HCT116 (cell line): ENCODE measurements at regions not wholly inside any gene's neighbourhood (a gene's known extent, or its start where the extent isn't known, plus 50 kb on each side); places are given as distances from the start of the nearest gene placed in this dataset.

Experiments
- ATAC-seq: fragments of 200-7000 bp; cut with Tn5 transposase; 2 replicates; pipeline ENCODE4 v1.9.1; 2020; ENCODE audit warnings: mild to moderate bottlenecking, moderate library complexity
- BruUV-seq: library from RNA; stranded (reverse); fragments of 400-500 nt; replicated peaks from 2 replicates; lab custom pipeline; 2021; lab: Mats Ljungman, UMichigan
- CTCF ChIA-PET: fragments of 300-600 bp; sonication (Branson Sonifier 250); formaldehyde crosslinking; loops from one replicate; lab custom pipeline; 2021; ENCODE audit warnings: antibody characterized with exemption; lab: Charles Lee
- POLR2A ChIA-PET: fragments of 300-600, 350-600 bp; sonication (Branson Sonifier 250); formaldehyde crosslinking; loops from one replicate; lab custom pipeline; 2021; ENCODE audit warnings: antibody characterized with exemption; lab: Charles Lee
- RAD21 ChIA-PET, 2 experiments: fragments of 300-600 bp; sonication (Branson Sonifier 250); formaldehyde crosslinking; loops; one replicate each; lab custom pipeline; 2023; ENCODE audit warnings: low total read pairs in 2 of 2; ENCODE audit not compliant: uncharacterized antibody in 2 of 2, unreplicated experiment in 2 of 2, low non-redundant PET in 1 of 2; lab: Charles Lee
- DNase-seq: peaks from one replicate; pipeline ENCODE4 v3.0.0-alpha.2; 2010; ENCODE audit warnings: low read depth, low spot score
- H2AFZ ChIP-seq: fragments of 200-600 bp; shearing (Covaris generic), sonication (generic); 2 replicates; pipeline ENCODE4 v1.6.1; 2017; ENCODE audit warnings: low read depth, mixed run types, mixed read lengths, antibody characterized with exemption, low read length; ENCODE audit not compliant: poor library complexity, severe bottlenecking
- H3K27ac ChIP-seq: 2 replicates; pipeline ENCODE4 v1.5.1; 2012; ENCODE audit warnings: low read depth, low read length
- H3K27me3 ChIP-seq: fragments of 200-600 bp; sonication (generic); 2 replicates; pipeline ENCODE4 v1.6.1; 2016; ENCODE audit warnings: mixed run types, low read length, mixed read lengths; ENCODE audit not compliant: insufficient read depth
- H3K36me3 ChIP-seq, 2 experiments: fragments of 200-500 bp in 1 of 2; fragments of 200-600 bp in 1 of 2; sonication (Bioruptor generic) in 1 of 2; sonication (generic) in 1 of 2; 2 replicates each; pipeline versions ENCODE4 v1.5.1 to v1.6.1; 2014 to 2016; ENCODE audit warnings: low read length in 2 of 2, inconsistent platforms in 1 of 2, mixed read lengths in 1 of 2, mixed run types in 1 of 2; ENCODE audit not compliant: insufficient read depth in 2 of 2, control insufficient read depth in 1 of 2
- H3K4me1 ChIP-seq, 2 experiments: fragments of 200-600 bp in 1 of 2; sonication (generic) in 1 of 2; 2 replicates each; pipeline versions ENCODE4 v1.5.1 to v1.6.1; 2012 to 2017; ENCODE audit warnings: low read length in 2 of 2, inconsistent platforms in 1 of 2, mild to moderate bottlenecking in 1 of 2, mixed read lengths in 1 of 2, mixed run types in 1 of 2, moderate library complexity in 1 of 2; ENCODE audit not compliant: insufficient read depth in 2 of 2, control insufficient read depth in 1 of 2
- H3K4me2 ChIP-seq: fragments of 200-600 bp; sonication (generic); 2 replicates; pipeline ENCODE4 v1.6.1; 2017; ENCODE audit warnings: mixed run types, low read length, mixed read lengths
- H3K4me3 ChIP-seq, 2 experiments: fragments of 200-600 bp in 1 of 2; sonication (generic) in 1 of 2; replicated peaks in 1 of 2; 2 replicates each; pipeline ENCODE4 v1.5.1; 2011 to 2016; ENCODE audit warnings: low read length in 2 of 2, control low read depth in 1 of 2, low read depth in 1 of 2, mild to moderate bottlenecking in 1 of 2, mixed read lengths in 1 of 2, mixed run types in 1 of 2
- H3K79me2 ChIP-seq: fragments of 200-600 bp; sonication (generic); 2 replicates; pipeline ENCODE4 v1.6.1; 2017; ENCODE audit warnings: mild to moderate bottlenecking, mixed run types, low read length, moderate library complexity, mixed read lengths; ENCODE audit not compliant: insufficient read depth
- H3K9ac ChIP-seq: fragments of 200-600 bp; sonication (generic); 2 replicates; pipeline ENCODE4 v1.6.1; 2016; ENCODE audit warnings: low read length, mixed read lengths
- H3K9me2 ChIP-seq: fragments of 200-600 bp; sonication (generic), shearing (Covaris generic); 2 replicates; pipeline ENCODE4 v1.6.1; 2017; ENCODE audit warnings: mixed run types, mild to moderate bottlenecking, moderate library complexity; ENCODE audit not compliant: insufficient read depth
- H3K9me3 ChIP-seq, 2 experiments: fragments of 200-500 bp in 1 of 2; fragments of 200-600 bp in 1 of 2; sonication (Bioruptor generic) in 1 of 2; sonication (generic) in 1 of 2; 2 replicates each; pipeline ENCODE4 v1.6.1; 2014 to 2017; ENCODE audit warnings: low read length in 2 of 2, mixed read lengths in 2 of 2, inconsistent platforms in 1 of 2, low read depth in 1 of 2, mild to moderate bottlenecking in 1 of 2, mixed run types in 1 of 2, moderate library complexity in 1 of 2; ENCODE audit not compliant: control insufficient read depth in 1 of 2, insufficient read depth in 1 of 2
- H4K20me1 ChIP-seq: fragments of 200-600 bp; sonication (generic), shearing (Covaris generic); 2 replicates; pipeline ENCODE4 v1.6.1; 2017; ENCODE audit warnings: mixed run types, mild to moderate bottlenecking, moderate library complexity; ENCODE audit not compliant: insufficient read depth
- CBX3 ChIP-seq: IDR thresholded peaks from 2 replicates; pipeline ENCODE4 v1.6.1; 2012; ENCODE audit warnings: low read depth
- CEBPB ChIP-seq: IDR thresholded peaks from 2 replicates; pipeline ENCODE4 v1.6.1; 2012; ENCODE audit warnings: low read depth
- EGR1 ChIP-seq: IDR thresholded peaks from 2 replicates; pipeline ENCODE4 v1.6.1; 2012; ENCODE audit warnings: low read depth
- ELF1 ChIP-seq: IDR thresholded peaks from 2 replicates; pipeline ENCODE4 v1.6.1; 2012; ENCODE audit warnings: low read depth, borderline replicate concordance
- EZH2 ChIP-seq: fragments of 200-600 bp; sonication (generic); IDR thresholded peaks from 2 replicates; pipeline ENCODE4 v1.6.1; 2017; ENCODE audit warnings: antibody characterized with exemption, mixed run types
- EZH2phosphoT487 ChIP-seq: fragments of 200-600 bp; IDR thresholded peaks from 2 replicates; pipeline ENCODE4 v1.6.1; 2018; ENCODE audit warnings: antibody characterized with exemption, borderline replicate concordance
- FOSL1 ChIP-seq: IDR thresholded peaks from 2 replicates; pipeline ENCODE4 v1.6.1; 2012; ENCODE audit warnings: low read depth
- JUND ChIP-seq: IDR thresholded peaks from 2 replicates; pipeline ENCODE4 v1.6.1; 2012
- MAX ChIP-seq: IDR thresholded peaks from 2 replicates; pipeline ENCODE4 v1.6.1; 2012
- POLR2A ChIP-seq: IDR thresholded peaks from 2 replicates; pipeline ENCODE4 v1.7.0; 2011; ENCODE audit warnings: borderline replicate concordance; ENCODE audit not compliant: insufficient read depth, insufficient read length; ENCODE audit errors: extremely low read depth
- POLR2AphosphoS5 ChIP-seq: IDR thresholded peaks from 2 replicates; pipeline ENCODE4 v1.6.1; 2011; ENCODE audit warnings: mild to moderate bottlenecking, low read depth, low read length, moderate library complexity
- SP1 ChIP-seq: IDR thresholded peaks from 2 replicates; pipeline ENCODE4 v1.6.1; 2012; ENCODE audit warnings: low read depth
- SRF ChIP-seq: IDR thresholded peaks from 2 replicates; pipeline ENCODE4 v1.6.1; 2012; ENCODE audit warnings: low read depth
- YY1 ChIP-seq: IDR thresholded peaks from 2 replicates; pipeline ENCODE4 v1.6.1; 2011; ENCODE audit warnings: low read length, low read depth, moderate library complexity, mild to moderate bottlenecking; ENCODE audit not compliant: insufficient replicate concordance; ENCODE audit errors: extremely low read depth
- ZFX ChIP-seq: fragments of 450-650 bp; IDR thresholded peaks from 2 replicates; pipeline ENCODE4 v1.6.1; 2017
- ZNF274 ChIP-seq: fragments of 200-500 bp; sonication (Bioruptor generic); IDR thresholded peaks from 2 replicates; pipeline ENCODE4 v1.6.1; 2014; ENCODE audit warnings: mild to moderate bottlenecking, low read depth, low read length, inconsistent platforms
- intact Hi-C: fragments of 100-400 bp; cut with micrococcal nuclease; formaldehyde crosslinking; loops from 2 replicates; pipeline ENCODE4 v1.10.0; 2022
- TF ChIP-seq, protein P1 (sequence below), 3 experiments: fragments of 200-600 bp in 1 of 3; sonication (generic) in 1 of 3; IDR thresholded peaks in 2 of 3; conservative IDR thresholded peaks in 1 of 3; 2 replicates each; pipeline ENCODE4 v1.5.1; 2012 to 2017; ENCODE audit warnings: low read depth in 2 of 3, low read length in 2 of 3, antibody characterized with exemption in 1 of 3, borderline replicate concordance in 1 of 3, control low read depth in 1 of 3, mild to moderate bottlenecking in 1 of 3, mixed read lengths in 1 of 3, mixed run types in 1 of 3, moderate library complexity in 1 of 3; ENCODE audit not compliant: insufficient read depth in 1 of 3
- TF ChIP-seq, protein P2 (sequence below): IDR thresholded peaks from 2 replicates; pipeline ENCODE4 v1.6.1; 2011; ENCODE audit warnings: mild to moderate bottlenecking, low read length, moderate library complexity; ENCODE audit not compliant: insufficient replicate concordance; ENCODE audit errors: extremely low read depth

GRCh38 chr9:105879181-105879580 lies 184.8 kb downstream of the TMEM38B start:
- no peak for TF ChIP-seq FOSL1
- TF ChIP-seq JUND = no peak
- TF ChIP-seq CBX3 = no peak
- TF ChIP-seq, protein P1, sequence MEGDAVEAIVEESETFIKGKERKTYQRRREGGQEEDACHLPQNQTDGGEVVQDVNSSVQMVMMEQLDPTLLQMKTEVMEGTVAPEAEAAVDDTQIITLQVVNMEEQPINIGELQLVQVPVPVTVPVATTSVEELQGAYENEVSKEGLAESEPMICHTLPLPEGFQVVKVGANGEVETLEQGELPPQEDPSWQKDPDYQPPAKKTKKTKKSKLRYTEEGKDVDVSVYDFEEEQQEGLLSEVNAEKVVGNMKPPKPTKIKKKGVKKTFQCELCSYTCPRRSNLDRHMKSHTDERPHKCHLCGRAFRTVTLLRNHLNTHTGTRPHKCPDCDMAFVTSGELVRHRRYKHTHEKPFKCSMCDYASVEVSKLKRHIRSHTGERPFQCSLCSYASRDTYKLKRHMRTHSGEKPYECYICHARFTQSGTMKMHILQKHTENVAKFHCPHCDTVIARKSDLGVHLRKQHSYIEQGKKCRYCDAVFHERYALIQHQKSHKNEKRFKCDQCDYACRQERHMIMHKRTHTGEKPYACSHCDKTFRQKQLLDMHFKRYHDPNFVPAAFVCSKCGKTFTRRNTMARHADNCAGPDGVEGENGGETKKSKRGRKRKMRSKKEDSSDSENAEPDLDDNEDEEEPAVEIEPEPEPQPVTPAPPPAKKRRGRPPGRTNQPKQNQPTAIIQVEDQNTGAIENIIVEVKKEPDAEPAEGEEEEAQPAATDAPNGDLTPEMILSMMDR (IDR thresholded peaks at IDR 0.05 in 2 of 3, conservative IDR thresholded peaks at IDR 0.05 in 1 of 3; ENCODE audit: borderline replicate concordance in 1 of 3, insufficient read depth in 1 of 3, low read depth in 2 of 3, low read length in 2 of 3) = no peak
- no peak for TF ChIP-seq ZNF274
- no peak for TF ChIP-seq SP1
- TF ChIP-seq POLR2A = no peak
- TF ChIP-seq SRF = no peak
- no peak for TF ChIP-seq EGR1
- ChIA-PET RAD21 (no interaction called here), POLR2A (no interaction called here), CTCF (interaction anchor here (1.3 kb wide), 1 partner anchor 38 kb away, joined by 3 read pairs; no protein-coding TSS in a partner anchor)
- no peak for ATAC-seq
- Histone ChIP-seq H3K9ac (no peak overlapping the region), H3K4me1 (no peaks in the 10 kb centered on the region), H4K20me1 (no peaks in the 10 kb centered on the region), H3K9me3 (no peaks in the 10 kb centered on the region), H3K4me3 (no peak overlapping the region), H3K79me2 (no peaks in the 10 kb centered on the region), H3K27ac (no peak overlapping the region), H3K9me2 (no peaks in the 10 kb centered on the region), H2AFZ (no peak overlapping the region), H3K27me3 (no peaks in the 10 kb centered on the region), H3K36me3 (no peaks in the 10 kb centered on the region), H3K4me2 (no peak overlapping the region)
- DNase-seq = no peak
- intact Hi-C loops = no loop called here
- no TSS peak for BruUV-seq

GRCh38 chr9:105880517-105880916 lies 186.2 kb downstream of the TMEM38B start:
- Histone ChIP-seq H3K79me2 (no peaks in the 10 kb centered on the region), H3K36me3 (no peaks in the 10 kb centered on the region), H3K9me2 (no peaks in the 10 kb centered on the region), H2AFZ (no peak overlapping the region), H3K9me3 (no peaks in the 10 kb centered on the region), H3K27me3 (no peaks in the 10 kb centered on the region), H3K4me1 (no peaks in the 10 kb centered on the region), H3K4me2 (no peak overlapping the region), H3K9ac (no peak overlapping the region), H4K20me1 (no peaks in the 10 kb centered on the region), H3K4me3 (no peak overlapping the region), H3K27ac (no peak overlapping the region)
- ChIA-PET RAD21 (no interaction called here), CTCF (interaction anchor here (2.8 kb wide), 1 partner anchor 38 kb away, joined by 24 read pairs; no protein-coding TSS in a partner anchor), POLR2A (interaction anchor here (0.6 kb wide), 1 partner anchor 1307 kb away, joined by 3 read pairs; no protein-coding TSS in a partner anchor)
- intact Hi-C loops = loop anchor here (2.0 to 5.0 kb wide), 2 partner anchors 272 to 453 kb away; no protein-coding TSS in a partner anchor
- ATAC-seq (no peak), DNase-seq (no peak)
- no TSS peak for BruUV-seq
- TF ChIP-seq EZH2phosphoT487 = no peak
- no peak for TF ChIP-seq EZH2
- TF ChIP-seq ZNF274 = no peak
- no peak for TF ChIP-seq MAX
- TF ChIP-seq CEBPB = no peak
- no peak for TF ChIP-seq ZFX
- TF ChIP-seq EGR1 = no peak
- TF ChIP-seq ELF1 = no peak
- TF ChIP-seq, protein P2, sequence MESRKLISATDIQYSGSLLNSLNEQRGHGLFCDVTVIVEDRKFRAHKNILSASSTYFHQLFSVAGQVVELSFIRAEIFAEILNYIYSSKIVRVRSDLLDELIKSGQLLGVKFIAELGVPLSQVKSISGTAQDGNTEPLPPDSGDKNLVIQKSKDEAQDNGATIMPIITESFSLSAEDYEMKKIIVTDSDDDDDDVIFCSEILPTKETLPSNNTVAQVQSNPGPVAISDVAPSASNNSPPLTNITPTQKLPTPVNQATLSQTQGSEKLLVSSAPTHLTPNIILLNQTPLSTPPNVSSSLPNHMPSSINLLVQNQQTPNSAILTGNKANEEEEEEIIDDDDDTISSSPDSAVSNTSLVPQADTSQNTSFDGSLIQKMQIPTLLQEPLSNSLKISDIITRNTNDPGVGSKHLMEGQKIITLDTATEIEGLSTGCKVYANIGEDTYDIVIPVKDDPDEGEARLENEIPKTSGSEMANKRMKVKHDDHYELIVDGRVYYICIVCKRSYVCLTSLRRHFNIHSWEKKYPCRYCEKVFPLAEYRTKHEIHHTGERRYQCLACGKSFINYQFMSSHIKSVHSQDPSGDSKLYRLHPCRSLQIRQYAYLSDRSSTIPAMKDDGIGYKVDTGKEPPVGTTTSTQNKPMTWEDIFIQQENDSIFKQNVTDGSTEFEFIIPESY = no peak
- no peak for TF ChIP-seq SRF
- no peak for TF ChIP-seq SP1
- TF ChIP-seq POLR2AphosphoS5 = no peak
- TF ChIP-seq YY1 = no peak
- TF ChIP-seq JUND = no peak
